ENCODE measurements at regions not wholly inside any gene's neighbourhood (a gene's known extent, or its start where the extent isn't known, plus 50 kb on each side); places are given as distances from the start of the nearest gene placed in this dataset.

DNA sequence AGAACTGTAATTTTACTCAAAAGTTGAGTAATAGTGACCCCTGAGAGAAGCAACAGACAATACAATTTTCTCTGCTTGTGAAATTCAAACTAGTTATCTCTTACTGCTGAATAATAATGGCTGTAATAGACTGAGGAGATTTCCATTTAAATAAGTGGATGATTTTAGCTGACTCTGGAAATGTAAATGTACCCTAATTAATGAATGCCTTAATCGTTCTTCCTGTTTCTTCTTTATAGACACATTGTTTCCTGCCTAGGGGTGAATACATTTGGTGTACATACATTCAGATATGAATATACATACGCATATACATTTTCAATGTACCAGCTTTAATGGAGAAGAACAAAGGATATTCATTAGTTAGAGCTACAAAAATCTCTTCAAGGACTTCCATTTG lies 611.9 kb downstream of the TFAP2B start:
- TF ChIP-seq CTCF (IDR thresholded peaks at IDR 0.05) (no peak), POLR2A (IDR thresholded peaks at IDR 0.05) (no peak)

Data from esophagus squamous epithelium (tissue), 4 donors.